ENCODE measurements at regions not wholly inside any gene's neighbourhood (a gene's known extent, or its start where the extent isn't known, plus 50 kb on each side); places are given as distances from the start of the nearest gene placed in this dataset.

- no peak for DNase-seq (ENCODE audit: low read depth)
Observed at GRCh38 chr11:25890626-25891260, 441.2 kb upstream of the ANO3 start.

DNA sequence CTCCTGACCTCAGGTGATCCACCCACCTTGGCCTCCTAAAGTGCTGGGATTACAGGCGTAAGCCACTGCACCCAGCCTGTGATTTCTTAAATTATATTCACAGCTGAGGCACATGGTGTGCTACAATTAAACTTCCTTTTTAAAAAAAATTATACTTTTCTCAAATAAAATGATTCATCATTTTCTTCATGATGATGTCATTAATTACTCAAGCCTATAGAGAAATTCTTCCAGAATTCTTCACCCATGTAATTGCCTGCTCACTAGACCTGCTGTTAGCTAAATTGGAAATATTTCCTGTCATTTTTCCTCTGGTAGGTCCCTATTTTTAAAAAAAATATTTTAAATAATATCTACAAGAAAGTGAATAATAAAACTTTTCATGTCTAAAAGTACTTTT is 440.0 kb upstream of the ANO3 start:
- DNase-seq (ENCODE audit: low read depth) = no peak

GRCh38 chr11:25899617-25900160 is 432.2 kb upstream of the ANO3 start:
- DNase-seq (ENCODE audit: low read depth) = no peak

GRCh38 chr11:25900814-25901213 is 431.1 kb upstream of the ANO3 start:
- no peak for DNase-seq (ENCODE audit: low read depth)

- no peak for DNase-seq (ENCODE audit: low read depth)
Observed at GRCh38 chr11:25901415-25901814, 430.5 kb upstream of the ANO3 start.

GRCh38 chr11:25902476-25902875 is 429.5 kb upstream of the ANO3 start:
- no peak for DNase-seq (ENCODE audit: low read depth)

DNA sequence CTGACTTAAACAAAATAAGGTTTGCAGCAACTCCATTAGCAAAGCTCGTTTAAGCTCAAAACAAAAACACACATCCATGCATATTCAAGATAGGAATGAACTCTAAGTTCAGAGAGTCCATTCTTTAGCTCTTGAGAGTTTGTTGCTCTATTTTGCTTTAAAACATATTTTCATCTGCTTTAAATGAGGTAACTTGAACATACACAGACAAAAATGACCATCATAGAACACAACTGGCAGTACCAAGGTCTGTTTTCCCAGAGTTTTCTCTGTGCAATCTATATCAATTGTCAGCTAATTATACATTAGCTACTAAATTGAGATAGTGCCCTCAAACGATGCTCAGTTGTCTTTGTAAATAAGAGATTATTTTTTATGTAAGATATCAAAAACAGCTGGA is 423.2 kb upstream of the ANO3 start:
- no peak for DNase-seq (ENCODE audit: low read depth)

GRCh38 chr11:25910086-25910485 is 421.8 kb upstream of the ANO3 start:
- no peak for DNase-seq (ENCODE audit: low read depth)

DNA sequence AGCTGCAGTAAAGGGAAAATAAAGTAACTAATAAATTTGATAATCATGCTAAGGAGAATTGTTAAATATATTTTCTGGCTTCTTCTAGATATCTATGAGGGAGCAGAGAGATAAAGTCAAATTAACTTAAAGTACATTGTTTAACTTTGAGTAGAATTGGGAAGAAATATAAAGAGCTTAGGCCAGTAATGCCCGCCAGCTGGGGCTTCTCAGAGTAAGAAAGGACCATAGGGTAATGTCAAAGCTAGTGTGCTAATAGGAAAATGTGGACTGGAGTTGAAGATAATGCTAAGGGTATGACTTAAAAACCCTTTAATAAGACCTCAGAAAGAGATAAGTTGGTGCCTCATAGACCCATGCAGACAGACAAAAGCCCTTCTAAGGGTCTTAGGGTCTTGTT is 411.6 kb upstream of the ANO3 start:
- no peak for DNase-seq (ENCODE audit: low read depth)

DNA sequence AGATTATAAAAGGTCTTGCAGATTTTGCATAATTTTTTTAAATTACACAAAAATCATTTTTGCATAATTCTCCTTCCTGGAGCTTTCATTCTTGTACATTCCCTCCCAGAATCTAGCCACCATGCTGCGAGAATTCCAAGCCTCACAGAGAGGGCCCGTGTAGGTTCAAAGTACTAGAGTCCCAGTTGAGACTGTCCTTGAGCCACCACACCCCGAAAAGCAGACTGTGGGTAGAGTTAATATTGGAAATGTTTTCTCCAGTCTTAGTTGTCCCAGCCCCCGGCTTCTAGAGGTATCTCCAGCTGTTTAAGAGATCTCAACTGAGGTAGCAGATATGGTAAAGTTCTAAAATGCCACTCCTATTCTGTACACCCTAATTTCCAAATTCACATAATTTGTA is 407.3 kb upstream of the ANO3 start:
- DNase-seq (ENCODE audit: low read depth) = no peak

GRCh38 chr11:25925359-25925758 is 406.6 kb upstream of the ANO3 start:
- DNase-seq (ENCODE audit: low read depth) = no peak

DNA sequence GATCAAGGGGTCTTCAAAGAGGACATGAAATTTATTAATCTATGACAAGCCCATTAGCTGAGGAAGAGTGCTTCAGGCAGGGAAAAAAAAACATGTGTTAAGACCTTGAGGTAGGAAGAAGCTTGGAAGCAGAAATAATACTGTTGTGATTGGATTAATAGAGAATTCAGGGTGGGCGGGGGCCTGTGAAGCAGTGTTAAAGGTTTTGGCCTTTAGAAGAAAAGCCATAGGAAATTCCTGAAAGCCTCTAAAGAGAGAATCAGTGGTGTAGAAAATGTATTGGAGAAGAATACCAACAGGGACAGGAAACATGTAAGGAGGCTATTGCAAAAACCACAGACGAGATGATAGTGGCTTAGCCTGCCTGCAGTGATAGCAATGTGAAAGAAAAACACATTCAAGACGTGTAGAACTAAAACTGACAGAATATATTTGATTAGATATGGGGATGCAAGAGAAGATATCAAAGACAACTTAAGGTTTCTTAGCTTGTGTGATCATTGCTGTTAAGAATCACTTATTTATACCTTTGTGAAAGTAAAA is 404.4 kb upstream of the ANO3 start:
- no peak for DNase-seq (ENCODE audit: low read depth)

DNA sequence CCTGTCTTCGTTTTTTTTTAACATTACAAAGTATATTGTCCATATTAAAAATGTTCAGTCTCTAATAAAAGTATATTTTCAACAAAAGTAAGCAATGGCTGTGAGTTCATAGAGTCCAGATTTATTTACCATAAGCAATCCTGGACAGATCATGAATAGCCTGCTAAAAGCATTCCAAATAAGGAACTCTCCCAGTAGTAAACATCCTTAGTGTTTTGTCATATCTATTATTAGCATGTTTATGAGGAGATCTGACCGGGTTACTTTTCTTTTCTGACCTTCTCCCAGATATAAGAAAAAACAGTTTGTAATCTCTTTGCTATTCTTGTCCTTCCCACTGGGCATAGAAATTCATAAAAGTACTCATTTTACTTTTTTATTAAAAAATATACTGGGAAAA is 403.9 kb upstream of the ANO3 start:
- no peak for DNase-seq (ENCODE audit: low read depth)

GRCh38 chr11:25938952-25939351 is 393.0 kb upstream of the ANO3 start:
- no peak for DNase-seq (ENCODE audit: low read depth)

DNA sequence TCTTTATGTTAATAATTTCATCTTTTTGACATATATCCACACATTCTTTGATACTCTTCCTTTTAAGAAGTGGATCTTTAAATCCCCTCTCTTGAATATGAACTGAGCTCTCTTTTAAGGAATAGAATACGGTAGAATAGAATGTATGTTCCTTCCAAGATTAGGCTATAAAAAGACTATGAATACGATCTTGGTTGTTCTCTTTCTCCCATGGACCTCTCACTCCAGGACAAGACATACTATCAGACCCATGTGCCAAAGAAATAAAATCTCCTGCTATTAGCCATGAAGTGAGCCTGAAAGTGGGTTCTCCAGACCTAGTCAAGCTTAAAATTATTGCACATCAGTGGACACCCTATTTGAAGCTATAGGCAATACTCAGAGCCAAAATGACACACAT is 392.2 kb upstream of the ANO3 start:
- no peak for DNase-seq (ENCODE audit: low read depth)

- no peak for DNase-seq (ENCODE audit: low read depth)
Observed at GRCh38 chr11:25941353-25941752, 390.6 kb upstream of the ANO3 start.

DNA sequence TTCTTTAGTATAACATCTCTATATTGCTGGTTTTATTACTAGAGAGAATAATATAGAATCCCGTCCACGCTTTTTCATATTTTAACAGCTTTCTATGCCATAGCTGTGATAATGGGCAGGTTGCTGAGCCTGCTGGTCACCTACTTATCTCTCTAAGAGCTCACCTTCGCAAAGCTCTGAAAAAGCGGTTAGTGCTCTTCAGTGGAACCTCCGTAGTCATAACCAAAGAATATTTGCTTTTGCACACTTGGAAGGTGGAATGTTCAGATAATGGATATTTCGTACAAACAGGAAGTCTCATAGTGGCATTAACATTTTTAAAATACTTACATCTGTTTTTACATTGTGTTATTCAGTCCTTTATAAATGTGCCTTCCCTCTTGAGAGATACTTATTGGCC is 388.9 kb upstream of the ANO3 start:
- no peak for DNase-seq (ENCODE audit: low read depth)

DNA sequence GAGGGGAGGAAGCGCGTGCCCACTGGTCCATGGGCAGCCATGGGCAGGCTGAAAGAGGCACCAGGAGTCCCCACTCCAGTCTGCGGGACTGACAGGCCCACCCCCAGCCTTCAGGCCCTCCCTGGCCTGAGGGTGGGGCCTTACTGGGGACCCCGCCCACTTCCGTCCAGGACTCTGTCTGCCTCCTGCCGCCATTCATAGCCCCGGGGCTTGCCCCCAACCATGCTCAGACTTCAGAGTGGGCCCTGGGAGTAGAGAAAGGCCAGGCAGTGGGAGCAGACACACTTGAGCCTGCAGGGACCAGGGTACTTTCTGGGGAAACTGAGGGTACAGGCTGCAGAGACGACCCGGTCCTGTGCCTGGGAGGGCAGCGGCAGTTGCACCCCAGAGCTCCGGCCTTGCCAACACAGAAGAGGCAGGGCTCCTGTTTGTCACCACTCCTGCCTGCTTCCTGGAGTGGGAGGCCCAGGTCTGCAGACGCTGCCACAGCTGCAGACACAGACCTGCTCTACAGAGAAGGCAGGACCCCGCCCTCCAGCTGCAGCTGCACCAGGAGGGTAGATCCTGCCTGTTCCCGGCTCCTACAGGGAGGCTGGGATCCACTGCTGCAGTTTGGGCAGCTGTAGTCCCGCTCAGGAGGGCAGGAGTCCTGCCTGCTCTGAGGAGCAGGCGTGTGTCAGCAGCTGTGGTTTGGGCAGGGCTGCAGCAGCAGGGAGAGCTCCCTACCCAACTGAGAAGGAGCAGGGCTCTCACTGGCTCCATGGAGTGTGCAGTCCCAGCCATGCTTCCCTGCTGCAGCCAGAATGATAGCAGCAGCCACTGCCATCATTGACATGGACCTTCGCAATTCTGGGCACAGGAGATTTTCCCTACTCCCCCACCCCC is 387.9 kb upstream of the ANO3 start:
- DNase-seq (ENCODE audit: low read depth) = no peak

GRCh38 chr11:25949918-25950317 is 382.0 kb upstream of the ANO3 start:
- no peak for DNase-seq (ENCODE audit: low read depth)

DNA sequence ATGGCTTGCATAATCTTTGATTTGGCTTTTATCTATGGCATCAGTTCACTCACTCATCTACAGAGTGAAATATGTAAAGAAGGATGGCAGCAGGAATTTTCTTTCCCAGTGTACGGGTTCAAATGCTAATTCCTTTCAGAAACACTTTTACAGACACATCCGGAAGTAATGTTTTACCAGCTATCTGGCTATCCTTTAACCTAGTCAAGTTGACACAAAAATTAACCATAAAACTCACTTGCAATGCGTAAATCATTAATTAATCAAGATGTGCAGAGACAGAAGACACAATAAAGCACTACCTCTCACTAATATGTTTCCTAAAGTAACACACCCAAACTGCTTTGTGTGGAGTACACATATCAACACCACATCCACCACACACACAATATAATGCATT is 378.9 kb upstream of the ANO3 start:
- DNase-seq (ENCODE audit: low read depth) = no peak

DNA sequence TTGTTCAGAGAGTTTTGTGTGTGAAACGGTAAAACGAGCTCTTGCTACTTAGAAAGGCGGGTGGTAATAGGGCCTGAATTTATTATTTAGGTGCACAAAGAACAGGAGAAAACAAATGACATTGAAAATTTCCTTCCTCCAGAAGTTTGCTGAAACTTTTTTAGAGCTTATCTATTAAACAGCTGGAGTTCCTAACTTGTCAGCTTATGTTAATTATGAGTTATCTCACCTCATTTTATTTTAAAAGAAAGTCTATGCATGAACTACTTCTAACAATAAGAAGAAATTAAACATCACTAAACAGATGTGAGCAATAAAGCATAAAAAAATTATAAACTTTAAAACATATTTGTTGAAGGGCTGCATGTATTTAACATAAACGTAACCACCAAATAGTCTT is 373.9 kb upstream of the ANO3 start:
- DNase-seq (ENCODE audit: low read depth) = no peak

DNA sequence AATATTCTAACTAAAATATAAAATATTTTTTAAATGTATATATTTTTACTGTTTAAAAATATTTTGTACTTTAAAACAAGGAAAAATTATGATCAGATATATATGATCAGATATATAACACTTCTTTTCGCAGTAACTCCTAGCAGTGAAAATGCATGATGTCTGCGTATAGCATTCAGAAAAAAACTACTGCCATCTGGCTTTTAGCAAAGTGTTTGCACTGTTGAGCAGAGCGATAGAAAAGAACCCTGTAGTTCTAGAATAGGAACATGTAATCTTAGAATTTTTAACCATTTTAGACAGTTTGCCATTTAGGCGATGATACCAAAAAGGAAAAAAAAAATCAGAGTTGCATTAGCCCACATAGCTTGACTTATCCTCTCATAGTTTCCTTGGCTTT is 370.4 kb upstream of the ANO3 start:
- no peak for DNase-seq (ENCODE audit: low read depth)
